ENCODE measurements at regions not wholly inside any gene's neighbourhood (a gene's known extent, or its start where the extent isn't known, plus 50 kb on each side); places are given as distances from the start of the nearest gene placed in this dataset.
"Not testable (repeated sequence)": the region's sequence is repeated elsewhere in the genome, so short reads cannot be mapped to it uniquely, and the experiment has no call there.

- no peak for DNase-seq (ENCODE audit: low read depth in 4 of 4, low spot score in 3 of 4)
Measured at GRCh38 chr5:39941416-39941815, 516.6 kb upstream of the DAB2 start.

DNA sequence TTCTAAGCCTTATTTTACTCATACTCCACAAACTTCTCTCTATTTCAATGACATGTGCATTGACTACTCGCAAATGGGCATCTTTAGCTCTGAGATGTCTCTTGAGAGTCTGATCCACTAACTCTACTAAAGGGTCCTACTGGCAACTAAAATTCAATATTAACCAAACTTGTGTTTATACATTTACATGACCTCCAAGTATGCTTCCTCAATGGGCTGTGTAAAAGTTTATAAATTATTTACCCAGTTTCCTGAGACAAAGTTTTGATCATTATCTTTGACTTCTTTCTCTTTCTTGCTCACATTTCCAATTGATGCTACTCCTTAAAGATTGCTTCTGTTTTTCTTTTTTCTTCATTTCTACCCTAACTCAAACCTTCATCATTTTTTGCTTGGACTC is 510.1 kb upstream of the DAB2 start:
- no peak for DNase-seq (ENCODE audit: low read depth in 4 of 4, low spot score in 3 of 4)

DNA sequence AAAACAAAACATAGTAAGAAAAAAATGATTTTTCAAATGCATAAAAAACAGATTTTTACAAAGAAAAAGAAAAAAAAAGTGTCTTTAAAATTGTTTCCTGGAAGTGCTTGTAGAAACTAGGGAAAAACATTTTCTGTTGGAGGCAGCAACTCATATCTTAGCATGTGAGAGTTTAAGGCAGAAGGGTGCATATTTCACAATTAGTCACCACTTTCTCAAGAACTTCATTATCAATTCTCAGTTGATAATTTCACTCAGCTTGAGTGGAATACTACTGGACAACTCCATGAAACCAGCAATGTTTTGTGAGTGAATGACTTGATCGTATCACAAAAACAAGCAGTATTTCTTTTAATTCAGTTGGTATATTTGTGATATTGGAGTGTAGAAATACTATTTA is 508.3 kb upstream of the DAB2 start:
- DNase-seq (ENCODE audit: low read depth in 4 of 4, low spot score in 3 of 4), result no peak

DNA sequence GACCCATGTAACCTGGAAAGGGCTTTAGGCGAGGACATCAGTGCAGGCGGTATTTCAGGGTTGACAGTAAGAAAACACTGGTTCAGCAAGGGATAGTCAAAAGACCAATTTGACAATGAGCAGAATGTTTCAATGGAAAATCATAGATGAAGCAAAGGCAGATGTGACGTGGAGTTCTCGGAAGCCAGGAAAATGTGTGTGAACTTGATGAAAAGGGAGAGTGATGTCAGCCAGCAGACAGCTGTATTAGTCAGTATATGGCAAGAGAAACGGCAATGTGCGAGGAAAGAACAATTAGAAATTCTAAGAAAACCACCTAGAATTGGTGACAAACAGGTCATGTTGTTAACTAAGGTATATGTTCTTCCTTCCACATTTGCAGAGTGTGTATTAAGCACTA is 503.9 kb upstream of the DAB2 start:
- DNase-seq (ENCODE audit: low read depth in 4 of 4, low spot score in 3 of 4), result no peak

DNA sequence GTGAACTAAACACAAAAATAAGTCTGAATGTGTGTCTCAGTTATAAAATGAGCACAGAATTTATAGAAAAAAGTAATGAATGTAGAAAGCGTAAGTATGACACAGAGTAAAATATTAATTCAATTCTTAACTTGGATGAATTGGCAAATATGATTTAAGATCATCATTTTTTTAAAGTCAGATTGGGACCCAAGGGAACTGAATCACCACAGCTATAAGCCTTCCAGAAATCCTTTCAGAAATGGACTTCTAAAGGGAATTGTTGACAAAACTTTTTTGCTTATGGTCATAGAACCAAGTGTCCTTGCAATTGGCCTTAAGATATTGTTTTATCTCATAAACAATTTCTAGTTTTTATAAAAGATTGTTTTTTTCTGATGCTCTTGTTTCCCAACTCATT is 495.1 kb upstream of the DAB2 start:
- DNase-seq (ENCODE audit: low read depth in 4 of 4, low spot score in 3 of 4), result no peak

DNA sequence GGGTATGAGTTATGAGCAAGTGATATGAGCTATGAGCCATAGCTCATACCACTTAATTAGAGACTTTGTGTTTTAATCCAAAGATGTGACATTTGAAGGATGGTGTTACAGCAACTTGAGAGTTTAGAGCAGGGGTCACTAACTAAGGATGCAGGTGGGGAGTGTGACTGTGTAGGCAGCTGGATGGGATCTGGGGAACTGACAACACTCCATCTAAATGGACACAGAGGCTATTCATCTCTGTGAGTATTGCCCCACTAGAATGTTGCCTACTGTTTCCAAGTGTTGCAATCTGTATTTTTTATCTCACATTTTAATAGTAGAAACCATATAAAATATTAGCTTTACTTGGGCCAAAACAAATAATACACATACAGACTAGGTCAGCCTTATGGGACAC is 488.1 kb upstream of the DAB2 start:
- no peak for DNase-seq (ENCODE audit: low read depth in 4 of 4, low spot score in 3 of 4)

DNA sequence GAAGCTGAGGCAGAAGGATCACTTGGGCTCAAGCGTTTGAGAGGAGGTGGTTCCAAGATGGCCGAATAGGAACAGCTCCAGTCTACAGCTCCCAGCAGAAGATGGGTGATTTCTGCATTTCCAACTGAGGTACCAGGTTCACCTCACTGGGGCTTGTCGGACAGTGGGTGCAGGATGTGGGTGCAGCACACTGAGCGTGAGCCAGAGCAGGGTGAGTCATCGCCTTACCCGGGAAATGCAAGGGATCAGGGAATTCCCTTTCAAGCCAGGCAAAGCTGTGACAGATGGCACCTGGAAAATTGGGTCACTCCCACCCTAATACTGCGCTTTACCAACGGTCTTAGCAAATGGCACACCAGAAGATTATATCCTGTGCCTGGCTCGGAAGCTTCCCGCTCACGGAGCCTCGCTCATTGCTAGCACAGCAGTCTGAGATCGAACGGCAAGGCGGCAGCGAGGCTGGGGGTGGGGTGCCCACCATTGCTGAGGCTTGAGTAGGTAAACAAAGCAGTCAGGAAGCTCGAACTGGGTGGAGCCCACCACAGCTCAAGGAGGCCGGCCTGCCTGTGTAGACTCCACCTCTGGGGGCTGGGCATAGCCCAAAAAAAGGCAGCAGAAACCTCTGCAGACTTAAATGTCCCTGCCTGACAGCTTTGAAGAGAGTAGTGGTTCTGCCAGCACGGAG is 482.6 kb upstream of the DAB2 start:
- DNase-seq (ENCODE audit: low read depth in 4 of 4, low spot score in 3 of 4), result not testable (repeated sequence)

DNA sequence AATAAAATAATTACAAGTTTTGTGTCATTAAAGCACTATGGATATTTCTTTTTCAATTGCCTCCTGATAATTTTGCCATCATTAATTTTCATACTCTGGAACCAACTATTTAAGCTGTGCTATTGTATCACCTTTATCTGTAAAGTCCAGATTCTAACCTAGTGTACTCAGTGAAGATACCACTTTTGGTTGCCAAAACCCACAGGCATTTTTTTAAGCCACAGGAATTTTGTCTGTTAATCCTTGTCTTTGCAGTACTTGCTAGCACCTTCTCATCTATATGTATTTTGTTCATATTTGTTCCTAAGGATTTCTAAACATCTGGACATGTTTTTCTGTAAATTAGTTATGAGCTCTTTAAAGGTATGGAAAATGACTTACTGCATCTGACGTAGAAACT is 481.4 kb upstream of the DAB2 start:
- DNase-seq (ENCODE audit: low read depth in 4 of 4, low spot score in 3 of 4), result no peak

- DNase-seq (ENCODE audit: low read depth in 4 of 4, low spot score in 3 of 4), result no peak
Measured at GRCh38 chr5:39905356-39905755, 480.6 kb upstream of the DAB2 start.

DNA sequence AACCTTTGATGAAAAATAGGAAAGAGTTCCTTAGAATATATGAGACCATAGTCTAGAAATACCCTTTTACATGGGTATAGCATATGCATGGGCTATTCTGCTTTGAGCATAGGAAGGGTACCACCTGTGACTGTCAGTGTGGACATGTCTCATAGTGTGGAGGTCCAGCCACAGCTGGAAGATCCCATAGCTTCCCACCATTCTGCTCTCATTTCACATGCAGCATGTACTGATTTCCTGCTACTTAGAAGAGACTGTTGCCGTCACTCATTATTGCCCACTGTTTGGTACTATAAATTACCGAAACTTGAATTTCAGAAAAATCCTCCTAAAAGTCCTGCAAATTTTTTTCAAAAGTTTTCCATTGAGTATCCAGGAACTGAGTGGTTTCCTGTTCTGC is 477.8 kb upstream of the DAB2 start:
- DNase-seq (ENCODE audit: low read depth in 4 of 4, low spot score in 3 of 4), result no peak

DNA sequence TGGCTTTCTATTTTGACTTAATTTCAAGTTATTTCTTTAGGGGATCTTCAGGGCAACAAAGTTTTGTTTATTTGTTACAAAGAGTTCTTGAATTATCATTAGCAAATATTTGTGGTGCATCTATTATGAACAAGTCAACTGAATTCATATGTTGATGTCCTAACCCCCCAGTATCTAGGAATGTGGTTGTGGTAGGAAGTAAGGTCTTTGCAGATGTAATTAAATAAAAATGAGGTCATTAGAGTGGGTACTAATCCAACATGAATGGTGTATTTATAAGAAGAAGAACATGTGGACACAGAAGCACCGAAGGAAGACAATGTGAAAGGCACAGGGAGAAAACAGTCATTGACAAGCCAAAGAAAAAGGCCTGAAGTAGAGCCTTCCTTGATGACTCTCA is 474.0 kb upstream of the DAB2 start:
- no peak for DNase-seq (ENCODE audit: low read depth in 4 of 4, low spot score in 3 of 4)

- DNase-seq (ENCODE audit: low read depth in 4 of 4, low spot score in 3 of 4), result no peak
Measured at GRCh38 chr5:39896706-39897105, 471.9 kb upstream of the DAB2 start.

DNA sequence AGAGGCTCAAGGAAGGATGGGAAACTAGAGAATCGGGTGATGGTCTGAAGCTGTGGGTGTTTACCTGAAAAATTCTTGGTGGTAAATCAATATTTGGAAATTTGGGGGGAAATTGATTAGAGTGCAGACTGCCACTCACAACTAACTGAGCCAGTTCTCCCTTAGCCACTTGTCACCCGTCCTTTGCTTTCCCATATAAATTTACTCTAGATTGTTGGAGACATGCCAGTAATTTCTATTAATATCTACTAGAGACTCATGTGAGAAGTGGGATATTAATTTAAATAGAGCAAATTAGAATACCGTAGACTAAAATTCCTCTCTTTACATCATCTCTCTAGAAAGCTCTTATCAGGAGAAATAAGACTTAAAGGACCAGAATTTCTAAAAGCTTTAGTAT is 471.3 kb upstream of the DAB2 start:
- DNase-seq (ENCODE audit: low read depth in 4 of 4, low spot score in 3 of 4), result no peak

GRCh38 chr5:39892708-39893107 is 467.9 kb upstream of the DAB2 start:
- no peak for DNase-seq (ENCODE audit: low read depth in 4 of 4, low spot score in 3 of 4)

GRCh38 chr5:39891376-39891775 is 466.6 kb upstream of the DAB2 start:
- no peak for DNase-seq (ENCODE audit: low read depth in 4 of 4, low spot score in 3 of 4)

DNA sequence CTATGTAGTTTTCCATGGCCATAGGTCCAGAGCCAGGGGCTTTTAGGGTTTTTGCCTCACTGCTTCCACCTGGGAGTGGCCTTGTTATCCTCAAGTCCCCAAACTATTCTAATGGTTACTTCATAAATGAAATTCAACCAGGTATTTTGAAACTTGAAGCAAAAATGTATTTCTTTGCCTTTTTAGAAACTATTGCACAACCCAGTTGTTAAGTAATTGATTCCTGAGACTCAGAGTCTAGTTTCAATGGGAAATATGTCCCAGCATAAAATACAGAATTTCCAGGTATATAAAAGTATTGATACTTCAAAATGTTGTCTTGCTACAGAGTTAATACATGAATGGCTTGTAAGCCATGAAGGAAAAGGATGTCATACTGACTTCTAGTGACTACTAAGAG is 456.2 kb upstream of the DAB2 start:
- DNase-seq (ENCODE audit: low read depth in 4 of 4, low spot score in 3 of 4), result no peak

DNA sequence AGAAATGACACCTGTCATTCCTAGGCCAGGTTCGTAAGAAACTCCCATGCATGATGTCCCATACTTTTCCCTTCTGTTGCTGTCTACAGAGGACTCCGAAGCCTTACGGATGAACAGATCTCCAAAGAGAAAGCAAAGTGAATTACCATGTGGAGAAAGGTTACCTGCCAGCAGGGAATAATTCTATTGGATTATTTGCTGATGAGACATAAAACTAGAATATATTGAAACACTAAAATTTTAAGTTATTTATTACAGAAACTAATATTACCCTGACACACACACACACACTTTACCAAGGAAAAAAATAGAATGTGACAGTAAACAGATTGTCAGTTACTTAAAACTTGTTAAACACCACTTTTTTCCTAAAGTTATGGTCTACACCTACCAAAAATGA is 452.7 kb upstream of the DAB2 start:
- DNase-seq (ENCODE audit: low read depth in 4 of 4, low spot score in 3 of 4), result no peak

GRCh38 chr5:39876146-39876545 is 451.4 kb upstream of the DAB2 start:
- no peak for DNase-seq (ENCODE audit: low read depth in 4 of 4, low spot score in 3 of 4)

DNA sequence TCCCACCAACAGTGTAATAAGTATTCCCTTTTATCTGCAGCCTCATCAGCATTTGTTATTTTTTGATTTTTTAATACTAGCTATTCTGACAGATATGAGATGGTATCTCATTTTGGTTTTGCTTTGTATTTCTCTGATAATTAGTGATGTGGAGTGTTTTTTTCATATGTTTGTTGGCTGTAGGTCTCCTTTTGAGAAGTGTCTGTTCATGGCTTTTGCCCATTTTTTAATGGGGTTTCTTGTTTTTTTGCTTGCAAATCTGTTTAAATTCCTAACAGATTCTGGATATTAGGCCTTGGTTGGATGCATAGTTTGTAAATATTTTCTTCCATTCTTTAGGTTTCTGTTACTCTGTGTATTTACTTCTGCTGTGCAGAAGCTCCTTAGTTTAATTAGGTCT is 445.4 kb upstream of the DAB2 start:
- DNase-seq (ENCODE audit: low read depth in 4 of 4, low spot score in 3 of 4), result no peak

DNA sequence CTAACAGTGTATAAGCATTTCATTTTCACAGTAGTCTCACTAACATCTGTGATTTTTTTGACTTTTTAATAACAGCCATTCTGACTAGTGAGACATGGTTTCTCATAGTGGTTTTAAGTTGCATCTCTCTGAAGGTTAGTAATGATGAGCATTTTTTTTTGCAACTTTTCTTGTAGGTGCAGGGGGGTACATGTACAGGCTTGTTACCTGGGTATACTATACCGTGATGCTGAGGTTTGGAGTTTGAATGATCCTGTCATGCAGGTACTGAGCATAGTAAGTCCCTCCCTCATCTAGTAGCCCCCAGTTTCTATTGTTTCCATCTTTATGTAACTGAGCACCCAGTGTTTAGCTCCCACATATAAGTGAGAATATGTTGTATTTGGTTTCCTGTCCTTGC is 444.6 kb upstream of the DAB2 start:
- no peak for DNase-seq (ENCODE audit: low read depth in 4 of 4, low spot score in 3 of 4)

- DNase-seq (ENCODE audit: low read depth in 4 of 4, low spot score in 3 of 4), result no peak
Measured at GRCh38 chr5:39867923-39868322, 443.1 kb upstream of the DAB2 start.

GRCh38 chr5:39863926-39864552 is 439.3 kb upstream of the DAB2 start:
- DNase-seq (ENCODE audit: low read depth in 4 of 4, low spot score in 3 of 4), result no peak

GRCh38 chr5:39857041-39857440 is 432.3 kb upstream of the DAB2 start:
- DNase-seq (ENCODE audit: low read depth in 4 of 4, low spot score in 3 of 4), result no peak
